ENCODE measurements at regions not wholly inside any gene's neighbourhood (a gene's known extent, or its start where the extent isn't known, plus 50 kb on each side); places are given as distances from the start of the nearest gene placed in this dataset.

DNA sequence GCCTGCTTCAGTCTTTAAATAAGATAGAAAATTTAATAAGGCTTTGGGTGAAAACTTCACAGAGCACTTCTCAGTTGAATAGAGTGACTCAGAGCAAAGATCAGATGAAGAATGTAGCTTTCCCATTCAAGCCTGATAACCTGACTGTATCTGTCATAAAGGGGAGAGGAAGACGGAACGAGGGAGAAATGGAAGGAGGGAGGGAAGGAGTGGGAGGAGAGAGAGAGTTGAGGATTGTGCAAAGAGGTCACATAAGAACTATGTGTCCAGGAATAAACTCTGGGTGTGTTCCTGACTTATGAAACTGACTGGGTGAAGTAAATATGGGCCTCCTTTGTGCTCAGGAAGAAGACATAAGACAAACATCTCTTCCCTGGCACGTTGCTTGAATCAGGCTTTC is 385.5 kb downstream of the LPIN1 start:
- peaks cover 4% of the 10 kb centered on the region for H3K27me3 ChIP-seq (ENCODE audit: insufficient read depth, low read length)
- H3K4me2 ChIP-seq (ENCODE audit: insufficient read depth, low read length): no peak overlapping the region
- H3K4me3 ChIP-seq (ENCODE audit: insufficient read depth, low read length): no peak overlapping the region
- H4K20me1 ChIP-seq (ENCODE audit: insufficient read depth, low read length): no peaks in the 10 kb centered on the region
- no peak overlapping the region for H3K27ac ChIP-seq (ENCODE audit: low read depth, low read length)
- peaks cover 8% of the 10 kb centered on the region for H3K4me1 ChIP-seq (ENCODE audit: insufficient read depth, low read length)
- no peak for TF ChIP-seq CTCF (IDR thresholded peaks at IDR 0.05; ENCODE audit: extremely low read depth, low read depth, low read length)
- H3K9me3 ChIP-seq (ENCODE audit: low read depth, low read length): peaks cover 1% of the 10 kb centered on the region
- no peaks in the 10 kb centered on the region for H3K36me3 ChIP-seq (ENCODE audit: insufficient read depth, low read length)
- peak overlapping the region; percentile 11 for H2AFZ ChIP-seq (ENCODE audit: low read length)
- DNase-seq (ENCODE audit: insufficient read length, low spot score, missing footprints): no peak
- H3K79me2 ChIP-seq (ENCODE audit: insufficient read depth, low read length): no peaks in the 10 kb centered on the region

- H3K4me1 ChIP-seq (ENCODE audit: insufficient read depth, low read length): no peaks in the 10 kb centered on the region
- DNase-seq (ENCODE audit: insufficient read length, low spot score, missing footprints): no peak
- no peaks in the 10 kb centered on the region for H3K79me2 ChIP-seq (ENCODE audit: insufficient read depth, low read length)
- H2AFZ ChIP-seq (ENCODE audit: low read length): no peak overlapping the region
- H3K27ac ChIP-seq (ENCODE audit: low read depth, low read length): no peak overlapping the region
- H3K4me3 ChIP-seq (ENCODE audit: insufficient read depth, low read length): no peak overlapping the region
- H3K9me3 ChIP-seq (ENCODE audit: low read depth, low read length): no peaks in the 10 kb centered on the region
- no peaks in the 10 kb centered on the region for H3K27me3 ChIP-seq (ENCODE audit: insufficient read depth, low read length)
- no peaks in the 10 kb centered on the region for H3K36me3 ChIP-seq (ENCODE audit: insufficient read depth, low read length)
- no peak overlapping the region for H3K4me2 ChIP-seq (ENCODE audit: insufficient read depth, low read length)
- H4K20me1 ChIP-seq (ENCODE audit: insufficient read depth, low read length): no peaks in the 10 kb centered on the region
- TF ChIP-seq CTCF (IDR thresholded peaks at IDR 0.05; ENCODE audit: extremely low read depth, low read depth, low read length): no peak
Observed at GRCh38 chr2:12141618-12142258, 395.3 kb downstream of the LPIN1 start.

GRCh38 chr2:12151716-12152115 is 405.3 kb downstream of the LPIN1 start:
- no peaks in the 10 kb centered on the region for H3K27me3 ChIP-seq (ENCODE audit: insufficient read depth, low read length)
- TF ChIP-seq CTCF (IDR thresholded peaks at IDR 0.05; ENCODE audit: extremely low read depth, low read depth, low read length): no peak
- H3K79me2 ChIP-seq (ENCODE audit: insufficient read depth, low read length): no peaks in the 10 kb centered on the region
- no peak overlapping the region for H3K27ac ChIP-seq (ENCODE audit: low read depth, low read length)
- H2AFZ ChIP-seq (ENCODE audit: low read length): no peak overlapping the region
- H3K9me3 ChIP-seq (ENCODE audit: low read depth, low read length): no peaks in the 10 kb centered on the region
- no peaks in the 10 kb centered on the region for H3K36me3 ChIP-seq (ENCODE audit: insufficient read depth, low read length)
- H4K20me1 ChIP-seq (ENCODE audit: insufficient read depth, low read length): no peaks in the 10 kb centered on the region
- peaks cover 19% of the 10 kb centered on the region for H3K4me1 ChIP-seq (ENCODE audit: insufficient read depth, low read length)
- H3K4me3 ChIP-seq (ENCODE audit: insufficient read depth, low read length): no peak overlapping the region
- no peak overlapping the region for H3K4me2 ChIP-seq (ENCODE audit: insufficient read depth, low read length)
- no peak for DNase-seq (ENCODE audit: insufficient read length, low spot score, missing footprints)

DNA sequence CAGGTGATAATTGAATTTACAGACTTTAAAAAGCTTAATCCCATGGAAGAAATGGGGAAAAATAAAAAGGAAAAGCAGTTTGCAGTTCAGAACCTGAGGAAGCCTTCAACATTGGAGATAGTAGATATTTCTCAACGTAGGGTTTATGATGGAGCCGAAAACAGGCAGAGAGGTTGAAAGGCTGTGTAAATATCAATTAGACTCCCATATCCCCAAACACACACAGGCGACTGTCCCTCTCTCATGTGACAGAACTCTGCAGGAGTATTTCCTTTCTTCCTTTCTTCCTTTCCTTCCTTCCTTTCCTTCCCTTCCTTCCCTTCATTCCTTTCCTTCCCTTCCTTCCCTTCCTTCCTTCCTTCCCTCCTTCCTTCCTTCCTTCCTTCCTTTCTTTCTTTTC is 406.5 kb downstream of the LPIN1 start:
- TF ChIP-seq CTCF (IDR thresholded peaks at IDR 0.05; ENCODE audit: extremely low read depth, low read depth, low read length): no peak
- Histone ChIP-seq H3K79me2 (ENCODE audit: insufficient read depth, low read length) (no peaks in the 10 kb centered on the region), H4K20me1 (ENCODE audit: insufficient read depth, low read length) (no peaks in the 10 kb centered on the region), H3K4me3 (ENCODE audit: insufficient read depth, low read length) (no peak overlapping the region), H3K27ac (ENCODE audit: low read depth, low read length) (no peak overlapping the region), H3K4me2 (ENCODE audit: insufficient read depth, low read length) (no peak overlapping the region), H3K36me3 (ENCODE audit: insufficient read depth, low read length) (no peaks in the 10 kb centered on the region), H2AFZ (ENCODE audit: low read length) (no peak overlapping the region), H3K4me1 (ENCODE audit: insufficient read depth, low read length) (peaks cover 19% of the 10 kb centered on the region), H3K27me3 (ENCODE audit: insufficient read depth, low read length) (no peaks in the 10 kb centered on the region), H3K9me3 (ENCODE audit: low read depth, low read length) (no peaks in the 10 kb centered on the region)
- DNase-seq (ENCODE audit: insufficient read length, low spot score, missing footprints): no peak
